ENCODE measurements at regions not wholly inside any gene's neighbourhood (a gene's known extent, or its start where the extent isn't known, plus 50 kb on each side); places are given as distances from the start of the nearest gene placed in this dataset.

DNA sequence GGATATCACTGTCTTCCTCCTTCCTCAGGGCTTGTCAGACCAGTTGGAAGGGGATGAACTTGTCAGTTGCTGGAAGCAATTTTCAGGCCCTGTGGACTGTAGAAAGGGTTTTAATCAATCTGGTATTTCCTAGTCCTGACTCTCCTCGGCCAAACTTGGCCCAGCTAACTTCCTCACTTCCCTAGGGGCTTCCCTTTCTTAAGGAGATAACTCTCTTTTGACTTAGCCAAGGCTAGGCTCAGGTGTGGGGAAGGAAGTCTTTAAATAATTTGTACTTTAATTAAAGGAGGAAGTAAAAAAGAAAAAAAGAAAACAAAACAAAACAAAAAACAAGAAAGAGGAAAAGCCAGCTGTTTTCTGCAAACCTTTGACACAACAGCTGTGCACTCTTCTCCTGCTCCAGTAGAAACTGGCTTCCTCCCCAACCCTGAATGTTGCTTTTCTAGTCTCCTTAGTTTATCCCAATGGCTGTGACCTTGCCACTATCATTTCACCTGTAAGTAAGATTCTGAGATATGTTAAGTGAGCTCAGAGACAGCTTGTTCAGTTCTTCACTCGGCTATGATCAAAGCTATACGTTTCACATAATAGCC, 53.0 kb upstream of the ST3GAL6 start:
- no TSS peak for BruUV-seq (replicated peaks)
- Histone ChIP-seq H4K20me1 (ENCODE audit: insufficient read depth, low read length) (no peaks in the 10 kb centered on the region), H3K79me2 (ENCODE audit: insufficient read depth, low read length) (no peaks in the 10 kb centered on the region), H3K4me3 (replicated peaks in 1 of 3; ENCODE audit: insufficient read depth in 1 of 3, low read depth in 2 of 3, low read length in 3 of 3) (no peak overlapping the region), H3K27ac (ENCODE audit: extremely low read length, insufficient read depth, low read length) (no peak overlapping the region), H3K9me3 (ENCODE audit: low read length) (no peaks in the 10 kb centered on the region), H3K4me1 (ENCODE audit: insufficient read depth, low read length) (peaks cover 7% of the 10 kb centered on the region; the same call in 1 of the 2 replicates), H3K4me2 (ENCODE audit: low read depth, low read length) (no peak overlapping the region), H3K36me3 (replicated peaks in 1 of 2; ENCODE audit: control insufficient read depth in 1 of 2, insufficient read depth in 2 of 2, low read length in 2 of 2) (no peaks in the 10 kb centered on the region), H3K9ac (ENCODE audit: insufficient read depth, low read depth, low read length) (no peak overlapping the region), H2AFZ (ENCODE audit: low read length) (no peak overlapping the region), H3K27me3 (ENCODE audit: control insufficient read depth in 1 of 2, insufficient read depth in 2 of 2, low read length in 2 of 2) (no peaks in the 10 kb centered on the region; a peak in 1 of 5 replicates)
- ChIA-PET CTCF (ENCODE audit: low intra/inter-chr PET ratio, low total read pairs) (no interaction called here), POLR2A (no interaction called here)
- intact Hi-C loops (cut with micrococcal nuclease; ENCODE audit: unreplicated experiment) (no loop called here), in situ Hi-C loops (cut with HindIII; ENCODE audit: extremely low pct_ligation_motif_present, low pct_unique_long_range_greater_than_20kb) (no loop called here)
- FAIRE-seq, result no peak
- 14% methylated on average over 3 of the region's 3 CpGs for WGBS (ENCODE audit: low lambda C conversion rate)
- no peak for DNase-seq (ENCODE audit: low spot score)
- no peak for ATAC-seq
- no peak for TF ChIP-seq JUND (CRISPR knock-in tag; IDR thresholded peaks at IDR 0.05)
- TF ChIP-seq, protein P1, sequence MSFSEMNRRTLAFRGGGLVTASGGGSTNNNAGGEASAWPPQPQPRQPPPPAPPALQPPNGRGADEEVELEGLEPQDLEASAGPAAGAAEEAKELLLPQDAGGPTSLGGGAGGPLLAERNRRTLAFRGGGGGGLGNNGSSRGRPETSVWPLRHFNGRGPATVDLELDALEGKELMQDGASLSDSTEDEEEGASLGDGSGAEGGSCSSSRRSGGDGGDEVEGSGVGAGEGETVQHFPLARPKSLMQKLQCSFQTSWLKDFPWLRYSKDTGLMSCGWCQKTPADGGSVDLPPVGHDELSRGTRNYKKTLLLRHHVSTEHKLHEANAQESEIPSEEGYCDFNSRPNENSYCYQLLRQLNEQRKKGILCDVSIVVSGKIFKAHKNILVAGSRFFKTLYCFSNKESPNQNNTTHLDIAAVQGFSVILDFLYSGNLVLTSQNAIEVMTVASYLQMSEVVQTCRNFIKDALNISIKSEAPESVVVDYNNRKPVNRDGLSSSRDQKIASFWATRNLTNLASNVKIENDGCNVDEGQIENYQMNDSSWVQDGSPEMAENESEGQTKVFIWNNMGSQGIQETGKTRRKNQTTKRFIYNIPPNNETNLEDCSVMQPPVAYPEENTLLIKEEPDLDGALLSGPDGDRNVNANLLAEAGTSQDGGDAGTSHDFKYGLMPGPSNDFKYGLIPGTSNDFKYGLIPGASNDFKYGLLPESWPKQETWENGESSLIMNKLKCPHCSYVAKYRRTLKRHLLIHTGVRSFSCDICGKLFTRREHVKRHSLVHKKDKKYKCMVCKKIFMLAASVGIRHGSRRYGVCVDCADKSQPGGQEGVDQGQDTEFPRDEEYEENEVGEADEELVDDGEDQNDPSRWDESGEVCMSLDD (CRISPR knock-in tag; IDR thresholded peaks at IDR 0.05; ENCODE audit: borderline replicate concordance), result no peak
- TF ChIP-seq TGIF2 (CRISPR knock-in tag; IDR thresholded peaks at IDR 0.05), result no peak
- TF ChIP-seq U2AF1 (optimal IDR thresholded peaks at IDR 0.05; ENCODE audit: low read depth, low read length), result no peak
- no peak for TF ChIP-seq ZNF484 (CRISPR knock-in tag; IDR thresholded peaks at IDR 0.05; ENCODE audit: borderline replicate concordance, low read depth)
- TF ChIP-seq SRSF4 (IDR thresholded peaks at IDR 0.05; ENCODE audit: low read depth, low read length, poor library complexity, severe bottlenecking), result no peak
- TF ChIP-seq CEBPG (CRISPR knock-in tag; IDR thresholded peaks at IDR 0.05), result no peak
- TF ChIP-seq ZBTB7A (CRISPR knock-in tag; IDR thresholded peaks at IDR 0.05), result no peak
- TF ChIP-seq, protein P2, sequence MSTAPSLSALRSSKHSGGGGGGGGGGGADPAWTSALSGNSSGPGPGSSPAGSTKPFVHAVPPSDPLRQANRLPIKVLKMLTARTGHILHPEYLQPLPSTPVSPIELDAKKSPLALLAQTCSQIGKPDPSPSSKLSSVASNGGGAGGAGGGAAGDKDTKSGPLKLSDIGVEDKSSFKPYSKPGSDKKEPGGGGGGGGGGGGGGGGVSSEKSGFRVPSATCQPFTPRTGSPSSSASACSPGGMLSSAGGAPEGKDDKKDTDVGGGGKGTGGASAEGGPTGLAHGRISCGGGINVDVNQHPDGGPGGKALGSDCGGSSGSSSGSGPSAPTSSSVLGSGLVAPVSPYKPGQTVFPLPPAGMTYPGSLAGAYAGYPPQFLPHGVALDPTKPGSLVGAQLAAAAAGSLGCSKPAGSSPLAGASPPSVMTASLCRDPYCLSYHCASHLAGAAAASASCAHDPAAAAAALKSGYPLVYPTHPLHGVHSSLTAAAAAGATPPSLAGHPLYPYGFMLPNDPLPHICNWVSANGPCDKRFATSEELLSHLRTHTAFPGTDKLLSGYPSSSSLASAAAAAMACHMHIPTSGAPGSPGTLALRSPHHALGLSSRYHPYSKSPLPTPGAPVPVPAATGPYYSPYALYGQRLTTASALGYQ (CRISPR knock-in tag; IDR thresholded peaks at IDR 0.05), result no peak
- no peak for TF ChIP-seq BRCA1 (CRISPR knock-in tag; IDR thresholded peaks at IDR 0.05)
- no peak for TF ChIP-seq ZNF205 (CRISPR knock-in tag; IDR thresholded peaks at IDR 0.05)
- no peak for TF ChIP-seq MTA1 (CRISPR knock-in tag; IDR thresholded peaks at IDR 0.05; ENCODE audit: borderline replicate concordance)
- TF ChIP-seq, protein P3, sequence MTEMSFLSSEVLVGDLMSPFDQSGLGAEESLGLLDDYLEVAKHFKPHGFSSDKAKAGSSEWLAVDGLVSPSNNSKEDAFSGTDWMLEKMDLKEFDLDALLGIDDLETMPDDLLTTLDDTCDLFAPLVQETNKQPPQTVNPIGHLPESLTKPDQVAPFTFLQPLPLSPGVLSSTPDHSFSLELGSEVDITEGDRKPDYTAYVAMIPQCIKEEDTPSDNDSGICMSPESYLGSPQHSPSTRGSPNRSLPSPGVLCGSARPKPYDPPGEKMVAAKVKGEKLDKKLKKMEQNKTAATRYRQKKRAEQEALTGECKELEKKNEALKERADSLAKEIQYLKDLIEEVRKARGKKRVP (CRISPR knock-in tag; IDR thresholded peaks at IDR 0.05), result no peak
- TF ChIP-seq, protein P4, sequence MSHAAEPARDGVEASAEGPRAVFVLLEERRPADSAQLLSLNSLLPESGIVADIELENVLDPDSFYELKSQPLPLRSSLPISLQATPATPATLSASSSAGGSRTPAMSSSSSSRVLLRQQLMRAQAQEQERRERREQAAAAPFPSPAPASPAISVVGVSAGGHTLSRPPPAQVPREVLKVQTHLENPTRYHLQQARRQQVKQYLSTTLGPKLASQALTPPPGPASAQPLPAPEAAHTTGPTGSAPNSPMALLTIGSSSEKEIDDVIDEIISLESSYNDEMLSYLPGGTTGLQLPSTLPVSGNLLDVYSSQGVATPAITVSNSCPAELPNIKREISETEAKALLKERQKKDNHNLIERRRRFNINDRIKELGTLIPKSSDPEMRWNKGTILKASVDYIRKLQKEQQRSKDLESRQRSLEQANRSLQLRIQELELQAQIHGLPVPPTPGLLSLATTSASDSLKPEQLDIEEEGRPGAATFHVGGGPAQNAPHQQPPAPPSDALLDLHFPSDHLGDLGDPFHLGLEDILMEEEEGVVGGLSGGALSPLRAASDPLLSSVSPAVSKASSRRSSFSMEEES (CRISPR knock-in tag; IDR thresholded peaks at IDR 0.05), result no peak

Data from HepG2 (cell line).